DMS114 treated with DMSO at 0.1 percent for 48 hours (cell line): ENCODE measurements at regions not wholly inside any gene's neighbourhood (a gene's known extent, or its start where the extent isn't known, plus 50 kb on each side); places are given as distances from the start of the nearest gene placed in this dataset.

Experiments used
- DNase-seq: peaks from one replicate; lab custom pipeline; 2025; ENCODE audit not compliant: unreplicated experiment; lab: John Stamatoyannopoulos, UW

- no peak for DNase-seq
These were observed 148.2 kb downstream of the ERMARD start for GRCh38 chr6:169899481-169900145.

GRCh38 chr6:169898788-169899480 is 147.5 kb downstream of the ERMARD start:
- no peak for DNase-seq

GRCh38 chr6:169897601-169898358 is 146.4 kb downstream of the ERMARD start:
- no peak for DNase-seq

- no peak for DNase-seq
These were observed 145.5 kb downstream of the ERMARD start for GRCh38 chr6:169896826-169897456.

- DNase-seq, result no peak
These were observed 144.7 kb downstream of the ERMARD start for GRCh38 chr6:169895926-169896761.

- DNase-seq, result no peak
These were observed 143.8 kb downstream of the ERMARD start for GRCh38 chr6:169895000-169895759.

GRCh38 chr6:169894377-169894960 is 143.0 kb downstream of the ERMARD start:
- DNase-seq, result no peak

GRCh38 chr6:169893624-169894023 is 142.2 kb downstream of the ERMARD start:
- DNase-seq, result no peak

GRCh38 chr6:169891846-169892245 is 140.4 kb downstream of the ERMARD start:
- DNase-seq, result no peak

- no peak for DNase-seq
These were observed 140.0 kb downstream of the ERMARD start for GRCh38 chr6:169891421-169891820.

- DNase-seq, result no peak
These were observed 139.5 kb downstream of the ERMARD start for GRCh38 chr6:169890901-169891300.

GRCh38 chr6:169890049-169890448 is 138.6 kb downstream of the ERMARD start:
- no peak for DNase-seq

GRCh38 chr6:169887529-169888140 is 136.2 kb downstream of the ERMARD start:
- DNase-seq, result no peak

GRCh38 chr6:169886631-169887227 is 135.3 kb downstream of the ERMARD start:
- DNase-seq, result no peak

- DNase-seq, result no peak
These were observed 134.4 kb downstream of the ERMARD start for GRCh38 chr6:169885831-169886230.

GRCh38 chr6:169885131-169885530 is 133.7 kb downstream of the ERMARD start:
- no peak for DNase-seq

GRCh38 chr6:169884158-169884557 is 132.7 kb downstream of the ERMARD start:
- no peak for DNase-seq

- DNase-seq, result no peak
These were observed 131.9 kb downstream of the ERMARD start for GRCh38 chr6:169883316-169883715.

- DNase-seq, result no peak
These were observed 130.6 kb downstream of the ERMARD start for GRCh38 chr6:169881976-169882375.
